ENCODE measurements at regions not wholly inside any gene's neighbourhood (a gene's known extent, or its start where the extent isn't known, plus 50 kb on each side); places are given as distances from the start of the nearest gene placed in this dataset.

DNA sequence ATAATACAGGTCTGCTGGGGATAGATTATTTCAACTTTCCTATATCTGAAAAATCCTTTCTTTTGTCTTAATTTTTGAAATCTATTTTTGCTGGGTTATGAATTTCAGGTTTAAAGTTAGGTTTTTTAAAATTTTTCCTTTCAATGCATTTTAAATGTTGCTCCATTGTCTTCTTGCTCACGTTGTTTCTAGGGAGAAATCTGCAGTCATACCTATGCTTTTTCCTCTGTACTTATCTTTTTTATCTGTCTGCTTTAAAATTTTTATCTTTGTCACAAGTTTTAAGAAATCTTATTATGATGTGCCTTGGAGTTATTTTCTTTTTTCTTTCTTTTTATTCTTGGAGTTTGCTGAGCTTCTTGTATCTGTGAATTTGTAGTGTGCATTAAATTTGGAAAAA is 412.0 kb upstream of the KIF2A start:
- TF ChIP-seq TOX (CRISPR knock-in tag; IDR thresholded peaks at IDR 0.05; ENCODE audit: borderline replicate concordance): no peak
- TF ChIP-seq RARB (CRISPR knock-in tag; IDR thresholded peaks at IDR 0.05): no peak
